ENCODE measurements at regions not wholly inside any gene's neighbourhood (a gene's known extent, or its start where the extent isn't known, plus 50 kb on each side); places are given as distances from the start of the nearest gene placed in this dataset.

DNA sequence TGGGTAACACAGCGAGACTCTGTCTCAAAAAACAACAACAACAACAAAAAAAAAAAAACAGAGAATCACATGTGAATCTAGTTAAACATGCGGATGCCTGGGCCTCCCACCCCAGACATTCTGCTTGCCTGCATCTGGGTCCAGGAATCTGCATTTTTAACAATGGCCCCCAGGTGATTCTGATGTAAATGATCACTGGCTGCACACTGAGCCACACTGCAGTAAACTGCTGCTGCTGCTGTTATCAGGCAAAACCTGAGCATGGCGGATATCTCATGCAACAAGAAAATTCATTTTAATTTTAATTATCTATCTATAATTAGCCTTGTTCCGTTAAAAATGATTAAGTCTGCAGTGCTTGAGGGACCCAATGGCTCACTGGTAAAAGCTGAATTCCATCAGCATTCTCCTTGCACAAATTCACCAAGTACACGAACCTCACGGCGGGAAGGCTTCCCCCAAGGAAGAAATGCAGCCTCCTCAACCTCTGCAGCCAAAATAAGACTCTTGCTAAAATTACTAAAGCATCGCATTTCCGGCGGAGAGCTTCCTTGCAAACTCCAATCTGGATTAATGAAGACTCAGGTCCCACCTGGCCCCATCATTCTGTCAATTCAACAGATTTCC, 81.6 kb upstream of the SNX9 start:
- TF ChIP-seq, protein P1, sequence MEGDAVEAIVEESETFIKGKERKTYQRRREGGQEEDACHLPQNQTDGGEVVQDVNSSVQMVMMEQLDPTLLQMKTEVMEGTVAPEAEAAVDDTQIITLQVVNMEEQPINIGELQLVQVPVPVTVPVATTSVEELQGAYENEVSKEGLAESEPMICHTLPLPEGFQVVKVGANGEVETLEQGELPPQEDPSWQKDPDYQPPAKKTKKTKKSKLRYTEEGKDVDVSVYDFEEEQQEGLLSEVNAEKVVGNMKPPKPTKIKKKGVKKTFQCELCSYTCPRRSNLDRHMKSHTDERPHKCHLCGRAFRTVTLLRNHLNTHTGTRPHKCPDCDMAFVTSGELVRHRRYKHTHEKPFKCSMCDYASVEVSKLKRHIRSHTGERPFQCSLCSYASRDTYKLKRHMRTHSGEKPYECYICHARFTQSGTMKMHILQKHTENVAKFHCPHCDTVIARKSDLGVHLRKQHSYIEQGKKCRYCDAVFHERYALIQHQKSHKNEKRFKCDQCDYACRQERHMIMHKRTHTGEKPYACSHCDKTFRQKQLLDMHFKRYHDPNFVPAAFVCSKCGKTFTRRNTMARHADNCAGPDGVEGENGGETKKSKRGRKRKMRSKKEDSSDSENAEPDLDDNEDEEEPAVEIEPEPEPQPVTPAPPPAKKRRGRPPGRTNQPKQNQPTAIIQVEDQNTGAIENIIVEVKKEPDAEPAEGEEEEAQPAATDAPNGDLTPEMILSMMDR (IDR thresholded peaks at IDR 0.05) = no peak
- TF ChIP-seq POLR2A (IDR thresholded peaks at IDR 0.05) = no peak

All from uterus (tissue), 2 donors.